Activated CD4-positive, CD25-positive, alpha-beta regulatory T cell treated with anti-CD3 and anti-CD28 coated beads, Interleukin-2, amount 50 U/mL, for 16 hours (primary cell): ENCODE measurements at regions not wholly inside any gene's neighbourhood (a gene's known extent, or its start where the extent isn't known, plus 50 kb on each side); places are given as distances from the start of the nearest gene placed in this dataset.

ENCODE experiments used
- DNase-seq: peaks from one replicate; pipeline ENCODE4 v3.0.0-alpha.2; 2020; ENCODE audit warnings: low read depth, low spot score

DNA sequence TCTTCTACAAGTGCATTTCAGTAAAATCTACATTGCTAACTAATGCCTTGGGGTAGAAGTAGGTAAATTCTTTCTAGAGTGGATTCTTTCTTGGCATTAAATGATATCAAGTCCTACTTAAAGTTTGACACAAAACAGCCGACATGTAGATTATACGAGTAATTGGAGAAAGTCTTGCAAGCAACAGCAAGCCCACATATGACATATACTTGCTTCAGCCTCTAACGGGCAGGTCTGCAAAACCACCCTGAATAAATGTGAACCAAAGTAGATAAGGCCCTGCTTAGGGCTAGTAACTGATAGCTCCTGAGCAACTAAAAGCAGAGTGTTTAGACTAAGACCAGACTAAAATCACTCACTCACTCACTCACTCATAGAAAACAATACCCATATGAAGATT is 203.2 kb downstream of the LTN1 start:
- no peak for DNase-seq

DNA sequence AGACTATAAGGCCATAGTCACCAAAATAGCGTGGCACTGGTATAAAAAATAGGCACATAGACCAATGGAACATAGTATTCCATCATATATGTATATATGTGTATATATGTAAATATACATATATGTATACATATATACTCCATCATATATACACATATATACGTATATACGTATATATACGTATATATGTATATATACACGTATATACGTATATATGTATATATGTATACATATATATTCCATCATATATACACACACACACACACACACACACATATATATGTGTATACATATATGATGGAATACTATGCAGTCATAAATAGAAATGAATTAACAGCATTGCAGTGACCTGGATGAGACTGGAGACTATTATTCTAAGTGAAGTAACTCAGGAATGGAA is 204.6 kb downstream of the LTN1 start:
- no peak for DNase-seq

DNA sequence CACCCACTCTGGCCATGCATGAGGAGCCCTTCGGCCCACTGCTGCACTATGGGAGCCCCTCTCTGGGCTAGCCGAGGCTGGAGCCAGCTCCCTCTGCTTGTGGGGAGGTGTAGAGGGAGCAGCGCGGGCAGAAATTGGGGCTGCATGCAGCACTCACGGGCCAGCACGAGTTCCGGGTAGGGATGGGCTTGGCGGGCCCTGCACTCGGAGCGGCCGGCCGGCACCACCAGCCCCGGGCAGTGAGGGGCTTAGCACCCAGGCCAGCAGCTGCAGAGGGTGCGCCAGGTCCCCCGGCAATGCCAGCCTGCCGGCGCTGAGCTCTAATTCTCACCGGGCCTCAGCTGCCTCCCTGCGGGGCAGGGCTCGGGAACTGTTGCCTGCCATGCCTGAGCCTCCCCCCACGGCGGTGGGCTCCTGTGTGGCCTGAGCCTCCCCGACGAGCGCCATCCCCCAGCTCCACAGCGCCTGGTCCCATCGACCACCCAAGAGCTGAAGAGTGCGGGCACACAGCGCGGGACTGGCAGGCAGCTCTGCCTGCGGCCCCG is 209.0 kb downstream of the LTN1 start:
- no peak for DNase-seq

DNA sequence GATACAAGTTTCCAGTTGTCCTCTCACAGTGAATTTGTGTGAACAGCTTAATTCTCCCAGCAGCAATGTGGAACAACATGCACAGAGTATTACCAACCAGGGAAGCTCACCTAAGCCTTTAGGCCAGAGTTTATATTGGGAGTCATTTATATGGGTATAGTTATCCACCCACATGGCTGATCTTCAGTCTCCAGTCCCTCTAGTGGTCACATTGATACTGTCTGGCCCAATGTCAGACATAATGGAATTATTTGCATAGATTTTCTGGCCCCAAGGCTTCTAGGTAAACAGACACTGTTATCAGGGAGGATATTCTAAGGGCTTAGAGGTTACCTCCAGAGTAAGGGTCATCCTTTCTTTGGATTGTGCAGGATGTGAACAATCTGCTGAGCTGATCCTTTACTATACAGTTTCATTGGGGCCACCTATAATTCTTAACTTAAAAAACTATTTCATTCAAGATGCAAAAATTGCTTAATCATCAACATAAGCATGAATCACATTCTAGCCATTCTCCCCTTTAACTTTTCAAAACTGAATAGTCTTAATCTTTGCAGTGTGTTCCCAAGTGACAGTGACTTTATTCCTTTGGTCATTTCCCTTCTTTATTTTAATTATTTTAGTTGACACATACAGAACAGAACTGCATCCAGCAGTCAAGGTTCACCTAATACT is 210.9 kb downstream of the LTN1 start:
- DNase-seq: no peak

DNA sequence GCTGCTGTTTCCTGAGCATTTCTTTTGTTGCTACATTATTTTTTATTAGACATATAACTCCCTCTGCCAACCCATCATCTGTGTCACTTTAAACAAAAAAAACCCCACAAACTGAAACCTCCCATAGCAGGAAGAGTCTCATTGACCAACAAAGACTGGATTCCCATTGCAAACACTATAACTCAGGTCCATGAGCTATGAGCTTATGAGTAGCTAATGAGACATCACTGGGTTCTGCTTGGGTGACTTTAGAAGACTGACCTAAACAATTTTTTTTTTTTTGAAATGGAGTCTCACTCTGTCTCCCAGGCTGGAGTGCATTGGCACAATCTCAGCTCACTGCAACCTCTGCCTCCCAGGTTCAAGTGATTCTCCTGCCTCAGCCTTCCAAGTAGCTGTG is 212.8 kb downstream of the LTN1 start:
- DNase-seq: no peak

- no peak for DNase-seq
Measured at GRCh38 chr21:28776251-28776650, 216.4 kb downstream of the LTN1 start.

- no peak for DNase-seq
Measured at GRCh38 chr21:28775071-28775470, 217.6 kb downstream of the LTN1 start.

DNA sequence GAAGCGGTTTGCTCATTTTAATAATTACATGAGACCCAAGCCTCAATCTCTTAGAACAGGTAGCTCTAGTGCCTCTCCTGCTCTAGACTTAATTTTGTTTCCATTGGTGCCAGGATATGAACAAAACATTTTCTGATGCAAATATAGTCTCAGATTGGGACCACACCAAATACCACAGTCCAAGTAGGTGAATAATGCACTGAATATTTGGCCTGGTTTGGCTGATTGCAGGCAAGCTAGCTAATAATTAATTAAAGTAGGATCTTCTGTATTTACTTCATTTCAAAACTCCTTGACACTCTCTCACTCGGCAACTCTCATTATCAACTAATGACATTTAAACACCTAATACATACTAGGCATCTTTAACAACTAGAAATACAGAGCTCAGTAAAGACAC is 219.6 kb downstream of the LTN1 start:
- no peak for DNase-seq

DNA sequence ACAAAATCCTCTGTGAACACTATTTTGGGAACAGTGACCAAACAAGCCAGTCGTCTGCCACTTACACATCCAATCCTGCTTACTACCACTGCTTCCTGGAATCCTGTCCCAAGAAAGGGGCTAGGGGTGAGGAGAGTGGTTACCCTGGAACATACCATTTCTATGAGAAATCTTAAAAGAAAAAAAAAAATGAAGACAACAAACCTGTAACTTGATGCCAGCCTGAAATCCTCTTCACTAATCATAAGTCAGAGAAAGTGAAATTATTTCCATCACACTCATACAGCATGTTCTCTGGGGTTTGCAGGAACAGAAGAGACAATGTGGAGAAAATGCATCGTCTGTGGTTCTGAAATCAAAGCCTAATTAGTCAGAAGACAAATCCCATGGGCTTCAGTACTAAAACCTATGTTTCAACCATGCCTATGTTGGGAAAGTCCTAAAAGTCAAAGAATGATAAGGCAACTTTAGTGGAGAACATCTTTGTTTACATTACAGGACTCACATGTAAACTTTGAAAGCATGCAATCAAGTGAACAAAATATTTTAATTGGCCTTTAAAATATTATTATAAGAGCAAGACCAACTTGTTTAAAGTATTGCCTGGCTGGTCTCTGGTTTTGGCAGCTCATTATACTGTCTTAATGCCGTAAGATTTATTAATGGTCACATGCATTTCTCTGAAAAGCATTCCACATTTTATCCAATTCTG is 220.7 kb downstream of the LTN1 start:
- no peak for DNase-seq

DNA sequence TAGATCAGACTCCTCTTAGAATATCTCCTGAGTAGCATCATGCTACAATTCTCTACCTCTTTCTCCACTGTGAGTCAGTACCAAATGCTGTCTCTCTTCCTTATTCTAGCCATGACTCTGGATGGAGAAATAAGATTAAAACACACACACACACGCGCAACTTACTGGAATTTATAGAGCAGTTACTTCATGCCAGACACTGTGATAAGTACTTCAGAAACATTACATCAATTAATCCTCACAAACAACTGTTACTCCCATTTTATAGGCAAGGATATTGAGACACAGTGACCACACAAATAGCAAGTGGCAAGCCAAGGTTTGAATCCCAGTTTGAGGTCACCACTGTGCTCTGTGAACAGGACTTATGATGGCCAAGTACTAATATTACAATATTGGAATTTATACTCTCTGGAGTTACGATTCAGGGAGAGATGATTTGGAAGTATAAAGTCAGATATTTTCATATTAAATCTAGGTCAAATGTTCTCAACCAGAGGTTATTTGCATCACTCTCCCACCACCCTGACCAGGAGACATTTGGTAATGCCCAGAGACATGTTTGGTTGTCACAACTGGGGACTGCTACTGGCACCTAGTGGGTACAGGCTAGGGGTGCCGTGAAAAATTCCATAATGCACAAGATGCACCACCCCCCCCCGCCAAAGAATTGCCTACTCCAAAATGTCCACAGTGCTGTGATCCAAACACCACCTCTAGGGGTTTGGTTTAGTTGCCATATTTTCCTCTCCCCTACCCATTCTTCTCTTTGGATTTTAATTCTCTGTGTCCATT is 221.6 kb downstream of the LTN1 start:
- no peak for DNase-seq

GRCh38 chr21:28769683-28770082 is 223.0 kb downstream of the LTN1 start:
- DNase-seq: no peak

DNA sequence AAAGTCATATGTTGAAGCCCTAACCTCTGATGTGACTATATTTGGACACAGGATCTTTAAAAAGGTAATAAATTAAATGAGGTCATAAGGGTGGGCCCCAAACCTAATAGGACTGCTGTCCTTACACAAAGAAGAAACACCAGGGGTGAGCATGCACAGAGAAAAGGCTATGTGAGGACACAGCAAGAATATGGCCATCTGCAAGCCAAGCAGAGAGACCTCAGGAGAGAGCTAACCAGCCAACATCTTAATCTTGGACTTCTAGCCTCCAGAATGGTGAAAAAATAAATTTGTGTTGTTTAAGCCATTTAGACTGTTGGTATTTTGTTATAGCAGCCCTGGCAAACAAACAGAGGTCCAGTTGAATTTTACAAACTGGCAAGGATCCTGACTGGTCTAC is 223.9 kb downstream of the LTN1 start:
- no peak for DNase-seq

GRCh38 chr21:28767523-28767922 is 225.2 kb downstream of the LTN1 start:
- DNase-seq: no peak

GRCh38 chr21:28763809-28764418 is 228.8 kb downstream of the LTN1 start:
- no peak for DNase-seq

DNA sequence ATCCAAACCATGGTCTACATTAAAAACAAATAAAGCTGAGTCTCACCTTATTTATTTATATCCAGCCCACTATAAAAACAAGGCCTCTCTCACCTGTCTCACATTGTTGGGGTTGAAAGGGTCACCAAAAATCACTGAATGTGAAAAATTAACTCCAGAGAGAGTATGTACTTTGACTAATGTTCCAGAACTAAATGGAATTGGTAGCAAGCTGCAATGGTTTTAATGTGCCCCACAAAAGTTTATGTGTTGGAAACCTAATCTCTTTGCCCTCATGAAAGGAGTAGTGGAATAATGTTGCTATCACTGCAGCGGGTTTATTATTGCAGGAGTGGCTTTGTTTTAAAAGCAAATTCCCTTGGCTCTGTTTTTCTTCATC is 230.3 kb downstream of the LTN1 start:
- DNase-seq: no peak

DNA sequence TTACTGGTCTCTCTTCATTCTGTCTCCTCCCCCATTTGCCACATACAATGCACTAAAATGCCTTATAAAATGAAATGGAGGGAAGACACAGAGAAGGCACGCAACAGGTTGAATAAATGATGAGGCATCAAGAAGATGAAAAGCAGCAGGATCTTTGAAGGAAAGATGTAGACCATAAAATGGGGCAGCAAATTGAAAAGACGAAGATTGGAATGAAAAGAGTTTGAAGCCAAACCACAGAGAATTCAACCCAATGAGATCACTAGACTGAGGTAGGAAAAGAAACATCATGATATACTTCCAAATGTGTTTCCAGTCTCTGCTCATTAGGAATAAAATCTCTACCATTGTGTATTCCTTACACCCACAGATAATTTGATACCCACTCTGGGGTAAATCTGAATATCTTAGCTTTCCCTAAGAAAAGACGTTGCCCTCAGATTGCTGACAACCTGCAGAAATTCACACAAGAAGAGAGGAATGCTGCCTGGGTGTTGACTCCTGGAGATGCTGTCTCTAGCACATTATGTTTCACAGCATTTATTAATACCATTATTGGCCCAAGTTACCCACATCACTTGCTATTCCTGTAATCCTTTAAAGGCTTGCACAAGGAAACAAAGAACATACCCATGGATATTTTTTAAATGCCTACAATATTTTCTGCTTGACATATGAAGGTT is 230.9 kb downstream of the LTN1 start:
- DNase-seq: no peak

GRCh38 chr21:28758883-28759242 is 233.8 kb downstream of the LTN1 start:
- DNase-seq: no peak

DNA sequence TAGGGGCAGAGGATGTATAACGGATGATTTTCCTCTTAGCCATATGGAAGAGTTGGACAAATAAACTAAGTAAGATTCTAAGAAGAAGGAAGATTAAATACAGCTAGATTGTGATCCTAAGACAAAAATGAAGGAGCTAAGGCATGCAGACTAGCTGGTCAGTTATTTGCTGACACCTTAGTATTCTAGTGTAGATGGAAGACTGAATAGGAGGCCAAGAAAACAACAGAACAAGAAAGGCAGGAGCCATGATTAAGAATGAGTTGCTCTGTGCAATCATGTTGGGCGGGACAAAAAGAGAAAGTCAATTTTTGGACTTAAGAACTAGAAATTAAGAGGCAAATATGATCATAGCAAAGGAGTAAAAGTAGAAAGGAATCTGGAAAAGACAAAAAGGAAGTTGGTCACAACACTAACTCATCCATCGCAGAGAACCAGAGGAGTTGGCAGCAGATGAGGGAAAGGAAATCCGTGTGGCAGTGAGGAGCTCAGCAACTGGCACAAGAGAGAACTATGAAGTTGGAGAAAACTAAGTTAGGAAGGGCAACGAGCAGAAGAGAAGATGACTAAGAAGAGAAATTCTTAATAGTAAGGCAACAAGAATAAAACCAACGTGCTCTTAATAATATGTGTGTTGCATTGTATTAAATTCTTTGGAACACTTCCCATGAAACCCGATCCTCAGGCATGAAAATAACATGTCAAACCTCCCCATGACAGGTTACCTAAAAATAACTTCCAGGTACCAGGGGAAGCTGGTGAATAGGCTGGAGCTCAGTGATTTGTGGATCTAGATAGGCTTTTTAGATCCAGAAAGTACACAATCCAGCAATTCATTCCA is 234.4 kb downstream of the LTN1 start:
- no peak for DNase-seq

DNA sequence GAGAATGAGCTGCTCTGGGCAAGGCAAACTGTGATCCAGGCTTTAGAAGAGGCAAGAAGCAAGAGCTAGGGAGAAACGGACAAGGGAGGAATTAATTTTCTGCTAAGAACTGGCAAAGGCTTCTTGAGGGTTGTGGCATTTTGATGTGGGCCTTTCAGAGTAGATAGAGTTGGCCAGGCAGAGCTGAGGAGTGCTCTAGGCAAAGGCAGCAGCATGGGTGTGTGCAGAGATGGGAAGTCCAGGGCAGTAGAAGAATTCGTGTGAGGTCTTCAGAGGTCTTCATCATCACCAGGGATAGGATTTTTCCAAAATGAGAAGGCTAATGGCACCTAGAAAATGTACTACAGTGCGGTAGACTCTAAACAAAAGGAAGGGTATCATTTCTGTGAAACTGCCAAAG is 237.8 kb downstream of the LTN1 start:
- DNase-seq: no peak

GRCh38 chr21:28754127-28754611 is 238.5 kb downstream of the LTN1 start:
- no peak for DNase-seq

DNA sequence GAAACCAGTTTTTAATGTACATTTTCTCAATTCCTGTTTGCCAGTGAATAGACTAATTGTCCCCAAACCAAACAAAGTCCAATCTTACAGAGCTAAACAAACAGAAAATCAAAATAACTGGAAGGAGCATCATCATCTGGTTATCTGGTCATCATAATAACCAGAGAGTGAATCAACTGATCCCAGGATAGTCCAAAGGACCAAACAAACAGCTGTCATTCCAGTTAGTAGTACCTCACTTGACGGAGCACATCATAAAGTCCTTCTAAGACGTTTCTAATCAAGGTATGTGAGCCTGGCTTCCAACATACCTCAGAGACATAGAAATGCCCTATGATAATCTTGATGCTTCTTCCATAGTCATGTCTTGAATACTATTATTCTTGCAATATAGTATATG is 240.5 kb downstream of the LTN1 start:
- no peak for DNase-seq
